PC-9 (cell line): ENCODE measurements at regions not wholly inside any gene's neighbourhood (a gene's known extent, or its start where the extent isn't known, plus 50 kb on each side); places are given as distances from the start of the nearest gene placed in this dataset.

Experiments
- CTCF ChIP-seq: fragments of 200-600 bp; sonication (generic); conservative IDR thresholded peaks from 2 replicates; pipeline ENCODE4 v1.6.1; 2017; ENCODE audit warnings: mixed run types, antibody characterized with exemption, mild to moderate bottlenecking, moderate library complexity
- EZH2 ChIP-seq: fragments of 200-600 bp; sonication (generic); IDR thresholded peaks from 2 replicates; pipeline ENCODE4 v1.8.0; 2017; ENCODE audit warnings: antibody characterized with exemption, low read depth

- TF ChIP-seq CTCF (no peak), EZH2 (no peak)
These were observed 373.5 kb downstream of the DSEL start for GRCh38 chr18:67143028-67143427.
